ENCODE measurements at regions not wholly inside any gene's neighbourhood (a gene's known extent, or its start where the extent isn't known, plus 50 kb on each side); places are given as distances from the start of the nearest gene placed in this dataset.

DNA sequence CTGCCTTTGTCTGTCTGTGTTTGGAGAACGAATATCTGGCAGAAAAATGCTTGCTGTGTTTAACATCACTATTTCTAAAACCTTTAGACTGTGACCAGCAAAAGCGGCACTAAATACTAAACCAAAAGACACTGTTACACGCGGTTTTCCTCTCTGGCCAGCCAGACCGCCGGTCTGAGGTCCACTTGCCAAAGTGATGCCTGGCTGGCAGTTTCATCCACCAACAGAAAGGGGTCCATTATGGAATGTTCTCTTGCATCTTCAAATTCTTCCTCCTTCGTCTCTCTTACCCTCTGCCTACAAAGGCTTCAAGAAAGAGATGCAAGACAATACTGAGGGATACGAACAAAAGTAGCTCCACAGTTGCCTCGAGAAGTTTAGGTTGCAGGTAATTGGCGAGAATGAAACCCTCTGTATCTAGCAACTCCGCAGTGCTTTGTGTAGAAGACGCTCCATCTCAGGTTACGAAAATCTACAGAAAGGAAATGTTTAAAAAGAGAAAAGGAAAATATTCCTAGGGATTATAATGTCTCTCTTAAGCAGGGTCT, 176.6 kb downstream of the TRIM27 start:
- no peak overlapping the region for H3K4me3 ChIP-seq (ENCODE audit: low read depth, low read length)
- TF ChIP-seq, protein P1, sequence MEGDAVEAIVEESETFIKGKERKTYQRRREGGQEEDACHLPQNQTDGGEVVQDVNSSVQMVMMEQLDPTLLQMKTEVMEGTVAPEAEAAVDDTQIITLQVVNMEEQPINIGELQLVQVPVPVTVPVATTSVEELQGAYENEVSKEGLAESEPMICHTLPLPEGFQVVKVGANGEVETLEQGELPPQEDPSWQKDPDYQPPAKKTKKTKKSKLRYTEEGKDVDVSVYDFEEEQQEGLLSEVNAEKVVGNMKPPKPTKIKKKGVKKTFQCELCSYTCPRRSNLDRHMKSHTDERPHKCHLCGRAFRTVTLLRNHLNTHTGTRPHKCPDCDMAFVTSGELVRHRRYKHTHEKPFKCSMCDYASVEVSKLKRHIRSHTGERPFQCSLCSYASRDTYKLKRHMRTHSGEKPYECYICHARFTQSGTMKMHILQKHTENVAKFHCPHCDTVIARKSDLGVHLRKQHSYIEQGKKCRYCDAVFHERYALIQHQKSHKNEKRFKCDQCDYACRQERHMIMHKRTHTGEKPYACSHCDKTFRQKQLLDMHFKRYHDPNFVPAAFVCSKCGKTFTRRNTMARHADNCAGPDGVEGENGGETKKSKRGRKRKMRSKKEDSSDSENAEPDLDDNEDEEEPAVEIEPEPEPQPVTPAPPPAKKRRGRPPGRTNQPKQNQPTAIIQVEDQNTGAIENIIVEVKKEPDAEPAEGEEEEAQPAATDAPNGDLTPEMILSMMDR (IDR thresholded peaks at IDR 0.05; ENCODE audit: borderline replicate concordance, insufficient read depth, low read depth, low read length), result no peak

DNA sequence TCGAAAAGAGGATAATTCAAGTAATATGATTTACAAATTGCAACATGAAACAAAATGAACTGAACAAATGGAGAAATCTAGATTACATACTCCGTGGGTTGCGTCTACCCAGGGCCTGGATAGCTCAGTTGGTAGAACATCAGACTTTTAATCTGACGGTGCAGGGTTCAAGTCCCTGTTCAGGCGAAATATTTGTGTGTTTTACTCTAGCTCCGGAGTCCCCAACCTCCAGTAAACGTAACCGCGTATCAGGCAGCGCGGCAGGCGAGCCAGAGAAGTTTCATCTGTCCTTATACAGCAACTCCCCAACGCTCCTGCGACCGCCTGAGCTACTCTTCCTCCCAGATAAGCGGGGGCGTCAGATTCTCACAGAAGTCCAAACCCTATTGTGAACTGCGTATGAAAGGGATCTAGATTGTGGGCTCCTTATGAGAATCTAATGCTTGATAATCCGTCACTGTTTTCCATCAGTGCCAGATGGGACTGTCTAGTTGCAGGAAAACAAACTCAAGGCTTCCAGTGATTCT, 176.1 kb downstream of the TRIM27 start:
- no peak overlapping the region for H3K4me3 ChIP-seq (ENCODE audit: low read depth, low read length)
- TF ChIP-seq, protein P1 (IDR thresholded peaks at IDR 0.05; ENCODE audit: borderline replicate concordance, insufficient read depth, low read depth, low read length), result no peak

DNA sequence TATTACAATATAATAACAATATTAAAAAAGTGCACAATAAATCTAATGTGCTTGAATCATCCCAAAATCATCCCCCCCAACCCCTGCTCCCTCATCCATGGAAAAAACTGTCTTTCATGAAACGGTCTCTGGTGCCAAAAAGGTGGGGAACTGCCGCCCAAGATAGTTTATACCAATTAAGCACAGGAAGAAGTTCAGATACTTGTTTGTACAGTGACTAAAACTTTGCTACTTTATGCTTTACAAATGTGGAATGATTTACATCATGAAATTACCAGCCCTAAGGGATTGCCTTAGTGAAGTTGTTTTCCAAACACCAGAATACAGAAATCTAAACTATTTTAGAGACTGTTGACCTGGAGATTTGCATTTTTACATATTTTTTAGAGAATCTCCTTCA, 175.6 kb downstream of the TRIM27 start:
- TF ChIP-seq, protein P1 (IDR thresholded peaks at IDR 0.05; ENCODE audit: borderline replicate concordance, insufficient read depth, low read depth, low read length), result no peak
- no peak overlapping the region for H3K4me3 ChIP-seq (ENCODE audit: low read depth, low read length)

DNA sequence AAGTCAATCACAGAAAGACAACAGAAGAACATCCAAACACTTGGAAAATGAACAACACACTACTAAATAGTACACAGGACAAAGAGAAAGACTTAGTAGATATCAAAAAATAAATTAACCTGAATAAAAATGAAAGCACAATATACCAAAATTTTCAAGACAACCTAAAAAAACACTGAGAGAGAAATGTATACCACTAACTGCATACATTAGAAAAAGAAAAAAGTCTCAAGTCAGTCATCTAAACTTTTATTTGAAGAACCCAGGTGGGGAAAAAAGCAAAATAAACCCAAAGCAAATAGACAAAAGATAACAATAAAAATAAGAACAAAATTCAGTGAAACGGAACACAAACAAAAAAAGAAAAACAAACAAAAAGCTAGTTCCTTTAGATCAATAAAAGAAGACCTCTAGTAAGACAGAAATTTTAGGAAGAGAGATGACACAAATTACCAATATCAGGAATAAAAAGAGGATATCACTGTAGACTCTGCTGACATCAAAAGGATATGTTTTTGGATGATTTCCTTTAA, 172.8 kb downstream of the TRIM27 start:
- no peak overlapping the region for H3K4me3 ChIP-seq (ENCODE audit: low read depth, low read length)
- TF ChIP-seq, protein P1 (IDR thresholded peaks at IDR 0.05; ENCODE audit: borderline replicate concordance, insufficient read depth, low read depth, low read length), result no peak

DNA sequence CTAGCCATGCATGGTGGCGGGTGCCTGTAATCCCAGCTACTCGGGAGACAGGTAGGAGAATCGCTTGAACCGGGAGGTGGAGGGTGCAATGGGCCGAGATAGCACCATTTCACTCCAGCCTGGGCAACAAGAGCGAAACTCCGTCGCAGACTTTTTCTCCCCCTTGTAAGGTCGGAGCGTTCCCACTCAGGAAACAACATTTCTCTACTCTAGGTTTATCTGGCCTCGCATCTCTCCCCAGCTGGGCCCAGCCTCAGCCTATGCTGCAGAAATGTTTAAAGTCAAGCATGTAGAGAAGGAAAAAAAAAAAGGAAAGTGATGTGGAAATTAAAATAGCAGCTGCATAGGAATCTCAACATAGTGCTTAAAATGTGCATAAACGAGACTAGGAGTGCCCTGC, 172.3 kb downstream of the TRIM27 start:
- TF ChIP-seq, protein P1 (IDR thresholded peaks at IDR 0.05; ENCODE audit: borderline replicate concordance, insufficient read depth, low read depth, low read length), result no peak
- H3K4me3 ChIP-seq (ENCODE audit: low read depth, low read length), result no peak overlapping the region

DNA sequence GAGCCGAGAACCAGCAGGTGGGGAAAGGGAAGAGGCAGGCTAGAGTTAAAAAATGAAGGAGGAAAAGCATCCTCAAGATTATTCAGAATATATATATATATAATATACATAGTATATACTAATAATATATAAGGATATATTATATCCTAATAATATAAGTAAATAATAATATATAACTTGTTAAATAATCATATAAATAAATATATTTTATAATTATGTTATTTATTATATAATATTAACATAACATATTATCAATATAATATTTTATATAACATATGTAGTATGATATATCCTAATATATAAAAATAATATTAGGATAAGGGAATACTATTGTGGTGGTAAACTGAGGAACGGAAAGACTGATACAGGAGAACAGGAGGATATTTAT, 171.8 kb downstream of the TRIM27 start:
- H3K4me3 ChIP-seq (ENCODE audit: low read depth, low read length), result no peak overlapping the region
- TF ChIP-seq, protein P1 (IDR thresholded peaks at IDR 0.05; ENCODE audit: borderline replicate concordance, insufficient read depth, low read depth, low read length), result no peak

DNA sequence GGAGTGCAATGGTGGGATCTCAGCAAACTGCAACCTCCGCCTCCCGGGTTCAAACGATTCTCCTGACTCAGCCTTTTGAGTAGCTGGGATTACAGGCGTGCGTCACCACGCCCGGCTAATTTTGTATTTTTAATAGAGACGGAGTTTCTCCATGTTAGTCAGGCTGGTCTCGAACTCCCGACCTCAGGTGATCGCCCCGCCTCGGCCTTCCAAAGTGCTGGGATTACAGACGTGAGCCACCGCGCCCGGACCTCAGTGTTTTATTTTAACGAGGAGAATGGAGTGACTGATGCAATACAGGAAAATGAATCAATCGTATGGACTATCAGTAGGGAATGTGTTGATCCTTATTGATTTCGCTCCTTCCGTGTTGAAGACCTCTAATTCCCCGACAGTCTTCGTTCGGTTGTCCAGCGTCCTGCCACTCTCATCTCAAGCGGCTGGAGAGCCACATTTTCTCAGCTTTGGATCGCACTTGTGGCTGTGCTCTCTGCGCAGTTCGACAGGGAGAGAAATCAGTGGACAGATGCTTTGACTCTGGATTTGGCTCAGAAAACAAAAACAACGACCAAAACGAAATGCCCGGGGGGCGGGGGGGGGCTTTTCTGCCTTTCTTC, 166.2 kb downstream of the TRIM27 start:
- H3K4me3 ChIP-seq (ENCODE audit: low read depth, low read length), result no peak overlapping the region

More for the DNA sequence above, 166.2 kb downstream of the TRIM27 start:
- TF ChIP-seq, protein P1 (IDR thresholded peaks at IDR 0.05; ENCODE audit: borderline replicate concordance, insufficient read depth, low read depth, low read length), result no peak
